Limb (tissue), 2 donors: ENCODE measurements at regions not wholly inside any gene's neighbourhood (a gene's known extent, or its start where the extent isn't known, plus 50 kb on each side); places are given as distances from the start of the nearest gene placed in this dataset.
"Not testable (repeated sequence)": the region's sequence is repeated elsewhere in the genome, so short reads cannot be mapped to it uniquely, and the experiment has no call there.

Experiments used
- DNase-seq, 2 donors: peaks; one replicate each; pipeline ENCODE4 v3.0.0-alpha.2; 2016; ENCODE audit errors: extremely low spot score in 2 of 2

GRCh38 chrX:38939067-38939466 is 137.8 kb downstream of the MID1IP1 start:
- no peak for DNase-seq

- DNase-seq = no peak
Measured at GRCh38 chrX:38940547-38940946, 139.3 kb downstream of the MID1IP1 start.

GRCh38 chrX:38941675-38942074 is 140.4 kb downstream of the MID1IP1 start:
- no peak for DNase-seq

- no peak for DNase-seq
Measured at GRCh38 chrX:38943120-38943519, 141.9 kb downstream of the MID1IP1 start.

GRCh38 chrX:38948046-38948445 is 146.8 kb downstream of the MID1IP1 start:
- DNase-seq = no peak

GRCh38 chrX:38954520-38954919 is 153.3 kb downstream of the MID1IP1 start:
- no peak for DNase-seq

- no peak for DNase-seq
Measured at GRCh38 chrX:38959736-38960135, 158.5 kb downstream of the MID1IP1 start.

GRCh38 chrX:38960137-38960536 is 158.9 kb downstream of the MID1IP1 start:
- DNase-seq = no peak

- DNase-seq = no peak
Measured at GRCh38 chrX:38961936-38962335, 160.7 kb downstream of the MID1IP1 start.

GRCh38 chrX:38963244-38963643 is 162.0 kb downstream of the MID1IP1 start:
- DNase-seq = not testable (repeated sequence)

GRCh38 chrX:38965888-38966287 is 164.6 kb downstream of the MID1IP1 start:
- DNase-seq = no peak

GRCh38 chrX:38968344-38969216 is 167.3 kb downstream of the MID1IP1 start:
- DNase-seq = peak in 1 of 2 donors; percentile 12

GRCh38 chrX:38970074-38970473 is 168.8 kb downstream of the MID1IP1 start:
- DNase-seq = no peak

GRCh38 chrX:38970845-38971244 is 169.6 kb downstream of the MID1IP1 start:
- DNase-seq = no peak

- DNase-seq = no peak
Measured at GRCh38 chrX:38973322-38973721, 172.1 kb downstream of the MID1IP1 start.

- DNase-seq = no peak
Measured at GRCh38 chrX:38974542-38974941, 173.3 kb downstream of the MID1IP1 start.

GRCh38 chrX:38975368-38975942 is 174.2 kb downstream of the MID1IP1 start:
- DNase-seq = no peak

- no peak for DNase-seq
Measured at GRCh38 chrX:38982370-38982769, 181.1 kb downstream of the MID1IP1 start.

- DNase-seq = no peak
Measured at GRCh38 chrX:38982843-38983242, 181.6 kb downstream of the MID1IP1 start.

- no peak for DNase-seq
Measured at GRCh38 chrX:38985375-38985774, 184.1 kb downstream of the MID1IP1 start.

- no peak for DNase-seq
Measured at GRCh38 chrX:38985945-38986344, 184.7 kb downstream of the MID1IP1 start.

GRCh38 chrX:38986586-38986985 is 185.3 kb downstream of the MID1IP1 start:
- no peak for DNase-seq

- DNase-seq = peak in 1 of 2 donors; percentile 31
Measured at GRCh38 chrX:38987198-38987651, 186.0 kb downstream of the MID1IP1 start.
